ENCODE measurements at regions not wholly inside any gene's neighbourhood (a gene's known extent, or its start where the extent isn't known, plus 50 kb on each side); places are given as distances from the start of the nearest gene placed in this dataset.

DNA sequence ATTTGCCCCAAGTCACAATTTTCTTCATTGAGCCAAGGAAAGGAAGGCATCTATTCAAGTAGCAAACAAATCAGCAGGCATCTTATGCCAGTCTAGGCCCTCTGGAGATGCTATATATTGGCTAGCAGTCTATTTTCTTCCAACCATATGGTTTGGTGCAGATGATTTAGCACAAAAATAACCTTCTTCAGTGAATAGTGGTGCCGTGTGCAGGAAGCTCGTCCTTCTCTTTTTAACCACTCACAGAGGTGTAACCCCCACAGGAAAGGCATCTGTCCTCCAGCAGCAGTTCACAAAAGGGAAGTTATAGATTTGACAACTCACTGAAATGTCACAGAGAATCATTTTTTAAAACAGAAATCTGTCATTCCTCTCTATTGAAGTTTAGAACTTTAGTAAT, 445.7 kb upstream of the SYT1 start:
- TF ChIP-seq, protein P1, sequence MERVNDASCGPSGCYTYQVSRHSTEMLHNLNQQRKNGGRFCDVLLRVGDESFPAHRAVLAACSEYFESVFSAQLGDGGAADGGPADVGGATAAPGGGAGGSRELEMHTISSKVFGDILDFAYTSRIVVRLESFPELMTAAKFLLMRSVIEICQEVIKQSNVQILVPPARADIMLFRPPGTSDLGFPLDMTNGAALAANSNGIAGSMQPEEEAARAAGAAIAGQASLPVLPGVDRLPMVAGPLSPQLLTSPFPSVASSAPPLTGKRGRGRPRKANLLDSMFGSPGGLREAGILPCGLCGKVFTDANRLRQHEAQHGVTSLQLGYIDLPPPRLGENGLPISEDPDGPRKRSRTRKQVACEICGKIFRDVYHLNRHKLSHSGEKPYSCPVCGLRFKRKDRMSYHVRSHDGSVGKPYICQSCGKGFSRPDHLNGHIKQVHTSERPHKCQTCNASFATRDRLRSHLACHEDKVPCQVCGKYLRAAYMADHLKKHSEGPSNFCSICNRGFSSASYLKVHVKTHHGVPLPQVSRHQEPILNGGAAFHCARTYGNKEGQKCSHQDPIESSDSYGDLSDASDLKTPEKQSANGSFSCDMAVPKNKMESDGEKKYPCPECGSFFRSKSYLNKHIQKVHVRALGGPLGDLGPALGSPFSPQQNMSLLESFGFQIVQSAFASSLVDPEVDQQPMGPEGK (tag by site-specific recombination; IDR thresholded peaks at IDR 0.05) = no peak
- TF ChIP-seq ZNF600 (tag by site-specific recombination; IDR thresholded peaks at IDR 0.05) (no peak), REST (tag by site-specific recombination; IDR thresholded peaks at IDR 0.05) (no peak), ZNF292 (tag by site-specific recombination; IDR thresholded peaks at IDR 0.05; ENCODE audit: borderline replicate concordance, low read depth) (no peak), ZNF76 (tag by site-specific recombination; IDR thresholded peaks at IDR 0.05; ENCODE audit: borderline replicate concordance, low read depth) (no peak), TCF7L2 (IDR thresholded peaks at IDR 0.05; ENCODE audit: borderline replicate concordance, low read depth, low read length) (no peak), WT1 (tag by site-specific recombination; IDR thresholded peaks at IDR 0.05) (no peak)
- ChIA-PET POLR2A (no interaction called here), CTCF (no interaction called here)
- Histone ChIP-seq H3K9me3 (ENCODE audit: control insufficient read depth, insufficient read depth, low read depth, low read length) (no peaks in the 10 kb centered on the region), H3K27ac (ENCODE audit: extremely low read depth, low read depth, low read length) (no peak overlapping the region), H3K4me1 (ENCODE audit: control insufficient read depth, insufficient read depth, low read length) (no peaks in the 10 kb centered on the region), H3K36me3 (ENCODE audit: control insufficient read depth in 2 of 2, insufficient read depth in 1 of 2, low read length in 2 of 2) (no peaks in the 10 kb centered on the region), H3K4me3 (ENCODE audit: low read depth, low read length) (no peak overlapping the region)

- ChIA-PET POLR2A (no interaction called here), CTCF (no interaction called here)
- H3K27ac ChIP-seq (ENCODE audit: extremely low read depth, low read depth, low read length) = no peak overlapping the region
- TF ChIP-seq SP2 (tag by site-specific recombination; IDR thresholded peaks at IDR 0.05) (no peak), ZNF48 (tag by site-specific recombination; IDR thresholded peaks at IDR 0.05) (no peak), ZNF768 (tag by site-specific recombination; IDR thresholded peaks at IDR 0.05) (no peak), ZNF747 (tag by site-specific recombination; IDR thresholded peaks at IDR 0.05) (no peak), ZNF76 (tag by site-specific recombination; IDR thresholded peaks at IDR 0.05; ENCODE audit: borderline replicate concordance, low read depth) (no peak), ZNF837 (tag by site-specific recombination; IDR thresholded peaks at IDR 0.05) (no peak), ZNF350 (tag by site-specific recombination; IDR thresholded peaks at IDR 0.05) (no peak), TCF7L2 (IDR thresholded peaks at IDR 0.05; ENCODE audit: borderline replicate concordance, low read depth, low read length) (no peak), ZNF426 (tag by site-specific recombination; IDR thresholded peaks at IDR 0.05) (no peak), ZBTB17 (tag by site-specific recombination; IDR thresholded peaks at IDR 0.05) (no peak), ZNF600 (tag by site-specific recombination; IDR thresholded peaks at IDR 0.05) (no peak), ZNF121 (tag by site-specific recombination; IDR thresholded peaks at IDR 0.05) (no peak), ZBTB44 (tag by site-specific recombination; IDR thresholded peaks at IDR 0.05) (no peak)
- H3K9me3 ChIP-seq (ENCODE audit: control insufficient read depth, insufficient read depth, low read depth, low read length) = no peaks in the 10 kb centered on the region
- no peaks in the 10 kb centered on the region for H3K36me3 ChIP-seq (ENCODE audit: control insufficient read depth in 2 of 2, insufficient read depth in 1 of 2, low read length in 2 of 2)
- no peak overlapping the region for H3K4me3 ChIP-seq (ENCODE audit: low read depth, low read length)
- no peaks in the 10 kb centered on the region for H3K4me1 ChIP-seq (ENCODE audit: control insufficient read depth, insufficient read depth, low read length)
Measured at GRCh38 chr12:78419513-78419912, 445.1 kb upstream of the SYT1 start.

All from HEK293 (cell line).